WTC11 (cell line): ENCODE measurements at regions not wholly inside any gene's neighbourhood (a gene's known extent, or its start where the extent isn't known, plus 50 kb on each side); places are given as distances from the start of the nearest gene placed in this dataset.

Experiments
- ATAC-seq: fragments of 200-7000 bp; cut with Tn5 transposase; 2 replicates; pipeline ENCODE4 v1.10.0; 2021; ENCODE audit warnings: mild to moderate bottlenecking, moderate library complexity
- CTCF ChIA-PET: fragments of 300-600 bp; sonication (Branson Sonifier 250); formaldehyde crosslinking; loops from one replicate; lab custom pipeline; 2021; ENCODE audit warnings: antibody characterized with exemption; lab: Charles Lee
- POLR2A ChIA-PET: fragments of 350-600 bp; sonication (Branson Sonifier 250); formaldehyde crosslinking; loops from one replicate; lab custom pipeline; 2021; ENCODE audit warnings: antibody characterized with exemption; lab: Charles Lee
- DNase-seq: peaks from one replicate; pipeline ENCODE4 v3.0.0; 2021; ENCODE audit warnings: low spot score
- H3K27ac Mint-ChIP-seq: 2 replicates; pipeline ENCODE4 v1.8.0; 2021; ENCODE audit warnings: mixed read lengths
- H3K27me3 Mint-ChIP-seq: 2 replicates; pipeline ENCODE4 v1.8.0; 2021; ENCODE audit warnings: low read depth, mild to moderate bottlenecking, moderate library complexity, mixed read lengths
- H3K36me3 Mint-ChIP-seq: 2 replicates; pipeline ENCODE4 v1.8.0; 2021; ENCODE audit warnings: mixed read lengths
- H3K4me1 Mint-ChIP-seq: 2 replicates; pipeline ENCODE4 v1.8.0; 2022; ENCODE audit warnings: mixed read lengths
- H3K4me3 Mint-ChIP-seq: 2 replicates; pipeline ENCODE4 v1.8.0; 2021; ENCODE audit warnings: mild to moderate bottlenecking, moderate library complexity, mixed read lengths
- H3K9me3 Mint-ChIP-seq: 2 replicates; pipeline ENCODE4 v1.8.0; 2021; ENCODE audit warnings: mixed read lengths
- CBFB ChIP-seq: sonication (generic); formaldehyde crosslinking; IDR thresholded peaks from 2 replicates; pipeline ENCODE4 v1.8.1; 2022; ENCODE audit warnings: mild to moderate bottlenecking, low read depth, missing genetic modification reagents
- GABPB1 ChIP-seq: sonication (generic); formaldehyde crosslinking; IDR thresholded peaks from 2 replicates; pipeline ENCODE4 v1.8.1; 2023; ENCODE audit warnings: mild to moderate bottlenecking, missing genetic modification reagents
- GTF2I ChIP-seq: fragments of 250-450 bp; sonication (Bioruptor Pico); conservative IDR thresholded peaks from 2 replicates; pipeline ENCODE4 v1.4.0; 2021; ENCODE audit warnings: mild to moderate bottlenecking
- IRF2 ChIP-seq: sonication (generic); formaldehyde crosslinking; IDR thresholded peaks from 2 replicates; pipeline ENCODE4 v1.8.0; 2022; ENCODE audit warnings: low read depth, missing genetic modification reagents, borderline replicate concordance
- JAZF1 ChIP-seq: fragments of 250-450 bp; sonication (Bioruptor Pico); IDR thresholded peaks from 2 replicates; pipeline ENCODE4 v1.9.0; 2021; ENCODE audit warnings: moderate library complexity, mild to moderate bottlenecking, inconsistent platforms
- NFE2L1 ChIP-seq: sonication (generic); formaldehyde crosslinking; IDR thresholded peaks from 2 replicates; pipeline ENCODE4 v1.8.1; 2023; ENCODE audit warnings: missing genetic modification reagents
- NFYB ChIP-seq: sonication (generic); formaldehyde crosslinking; conservative IDR thresholded peaks from 2 replicates; pipeline ENCODE4 v1.8.0; 2022; ENCODE audit warnings: low read depth, missing genetic modification reagents
- NR2C2 ChIP-seq: sonication (generic); formaldehyde crosslinking; IDR thresholded peaks from 2 replicates; pipeline ENCODE4 v1.8.0; 2022; ENCODE audit warnings: mild to moderate bottlenecking, missing genetic modification reagents
- PRRX2 ChIP-seq: fragments of 250-450 bp; sonication (Bioruptor Pico); IDR thresholded peaks from 2 replicates; pipeline ENCODE4 v1.8.0; 2021; ENCODE audit warnings: mild to moderate bottlenecking
- RORB ChIP-seq: fragments of 250-450 bp; sonication (Bioruptor Pico); IDR thresholded peaks from 2 replicates; pipeline ENCODE4 v1.9.0; 2021; ENCODE audit warnings: mild to moderate bottlenecking
- TEAD1 ChIP-seq: sonication (generic); formaldehyde crosslinking; IDR thresholded peaks from 2 replicates; pipeline ENCODE4 v1.8.0; 2022; ENCODE audit warnings: mild to moderate bottlenecking, missing genetic modification reagents
- ZNF121 ChIP-seq: sonication (generic); formaldehyde crosslinking; IDR thresholded peaks from 2 replicates; pipeline ENCODE4 v1.8.0; 2023; ENCODE audit warnings: missing genetic modification reagents
- ZNF219 ChIP-seq: sonication (generic); formaldehyde crosslinking; IDR thresholded peaks from 2 replicates; pipeline ENCODE4 v1.8.0; 2023; ENCODE audit warnings: missing genetic modification reagents, mild to moderate bottlenecking, borderline replicate concordance
- TF ChIP-seq, protein P1 (sequence below): sonication (generic); formaldehyde crosslinking; IDR thresholded peaks from 2 replicates; pipeline ENCODE4 v1.8.0; 2022; ENCODE audit warnings: missing genetic modification reagents
- TF ChIP-seq, protein P2 (sequence below): sonication (generic); formaldehyde crosslinking; IDR thresholded peaks from 2 replicates; pipeline ENCODE4 v1.8.0; 2023; ENCODE audit warnings: missing genetic modification reagents
- TF ChIP-seq, protein P3 (sequence below): sonication (generic); formaldehyde crosslinking; IDR thresholded peaks from 2 replicates; pipeline ENCODE4 v1.8.1; 2023; ENCODE audit warnings: mild to moderate bottlenecking, missing genetic modification reagents
- TF ChIP-seq, protein P4 (sequence below): sonication (generic); formaldehyde crosslinking; IDR thresholded peaks from 2 replicates; pipeline ENCODE4 v1.8.0; 2022; ENCODE audit warnings: mild to moderate bottlenecking, missing genetic modification reagents
- TF ChIP-seq, protein P5 (sequence below): sonication (generic); formaldehyde crosslinking; IDR thresholded peaks from 2 replicates; pipeline ENCODE4 v1.8.1; 2023; ENCODE audit warnings: mild to moderate bottlenecking, missing genetic modification reagents
- TF ChIP-seq, protein P6 (sequence below): fragments of 250-450 bp; sonication (Bioruptor Pico); IDR thresholded peaks from 2 replicates; pipeline ENCODE4 v1.9.0; 2021; ENCODE audit warnings: mild to moderate bottlenecking
- TF ChIP-seq, protein P7 (sequence below): sonication (generic); formaldehyde crosslinking; IDR thresholded peaks from 2 replicates; pipeline ENCODE4 v1.8.1; 2022; ENCODE audit warnings: mild to moderate bottlenecking, moderate library complexity, missing genetic modification reagents

DNA sequence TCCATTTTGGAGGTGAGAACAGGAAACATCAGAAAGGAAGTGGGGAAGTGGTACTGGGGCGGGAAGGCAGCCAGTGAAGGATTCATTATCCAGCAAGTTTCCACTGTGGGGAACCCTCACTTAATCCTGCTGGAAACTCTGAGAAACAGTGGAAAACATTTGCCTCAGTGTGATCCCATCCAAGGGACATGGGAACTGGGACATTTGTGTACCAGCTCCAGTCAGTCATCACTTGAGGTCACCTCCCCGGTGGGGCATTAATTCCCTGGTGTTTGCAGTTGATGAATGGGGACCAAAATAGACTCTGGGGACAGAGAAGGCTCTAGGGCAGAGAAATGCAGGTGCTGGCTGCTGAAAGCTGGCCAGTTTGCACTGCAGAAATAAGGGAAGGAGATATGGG lies 599.9 kb downstream of the BUD13 start:
- H3K9me3 Mint-ChIP-seq, result no peaks in the 10 kb centered on the region
- H3K4me3 Mint-ChIP-seq, result no peak overlapping the region
- H3K4me1 Mint-ChIP-seq, result peaks cover 52% of the 10 kb centered on the region
- ATAC-seq, result no peak
- TF ChIP-seq, protein P1, sequence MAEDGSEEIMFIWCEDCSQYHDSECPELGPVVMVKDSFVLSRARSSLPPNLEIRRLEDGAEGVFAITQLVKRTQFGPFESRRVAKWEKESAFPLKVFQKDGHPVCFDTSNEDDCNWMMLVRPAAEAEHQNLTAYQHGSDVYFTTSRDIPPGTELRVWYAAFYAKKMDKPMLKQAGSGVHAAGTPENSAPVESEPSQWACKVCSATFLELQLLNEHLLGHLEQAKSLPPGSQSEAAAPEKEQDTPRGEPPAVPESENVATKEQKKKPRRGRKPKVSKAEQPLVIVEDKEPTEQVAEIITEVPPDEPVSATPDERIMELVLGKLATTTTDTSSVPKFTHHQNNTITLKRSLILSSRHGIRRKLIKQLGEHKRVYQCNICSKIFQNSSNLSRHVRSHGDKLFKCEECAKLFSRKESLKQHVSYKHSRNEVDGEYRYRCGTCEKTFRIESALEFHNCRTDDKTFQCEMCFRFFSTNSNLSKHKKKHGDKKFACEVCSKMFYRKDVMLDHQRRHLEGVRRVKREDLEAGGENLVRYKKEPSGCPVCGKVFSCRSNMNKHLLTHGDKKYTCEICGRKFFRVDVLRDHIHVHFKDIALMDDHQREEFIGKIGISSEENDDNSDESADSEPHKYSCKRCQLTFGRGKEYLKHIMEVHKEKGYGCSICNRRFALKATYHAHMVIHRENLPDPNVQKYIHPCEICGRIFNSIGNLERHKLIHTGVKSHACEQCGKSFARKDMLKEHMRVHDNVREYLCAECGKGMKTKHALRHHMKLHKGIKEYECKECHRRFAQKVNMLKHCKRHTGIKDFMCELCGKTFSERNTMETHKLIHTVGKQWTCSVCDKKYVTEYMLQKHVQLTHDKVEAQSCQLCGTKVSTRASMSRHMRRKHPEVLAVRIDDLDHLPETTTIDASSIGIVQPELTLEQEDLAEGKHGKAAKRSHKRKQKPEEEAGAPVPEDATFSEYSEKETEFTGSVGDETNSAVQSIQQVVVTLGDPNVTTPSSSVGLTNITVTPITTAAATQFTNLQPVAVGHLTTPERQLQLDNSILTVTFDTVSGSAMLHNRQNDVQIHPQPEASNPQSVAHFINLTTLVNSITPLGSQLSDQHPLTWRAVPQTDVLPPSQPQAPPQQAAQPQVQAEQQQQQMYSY (CRISPR knock-in tag), result no peak
- TF ChIP-seq, protein P2, sequence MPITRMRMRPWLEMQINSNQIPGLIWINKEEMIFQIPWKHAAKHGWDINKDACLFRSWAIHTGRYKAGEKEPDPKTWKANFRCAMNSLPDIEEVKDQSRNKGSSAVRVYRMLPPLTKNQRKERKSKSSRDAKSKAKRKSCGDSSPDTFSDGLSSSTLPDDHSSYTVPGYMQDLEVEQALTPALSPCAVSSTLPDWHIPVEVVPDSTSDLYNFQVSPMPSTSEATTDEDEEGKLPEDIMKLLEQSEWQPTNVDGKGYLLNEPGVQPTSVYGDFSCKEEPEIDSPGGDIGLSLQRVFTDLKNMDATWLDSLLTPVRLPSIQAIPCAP (CRISPR knock-in tag), result no peak
- no peak for TF ChIP-seq NFYB (CRISPR knock-in tag)
- TF ChIP-seq ZNF219 (CRISPR knock-in tag), result no peak
- TF ChIP-seq, all 79 proteins: peak for 0
- ChIA-PET POLR2A (no interaction called here), CTCF (interaction anchor here (1.1 to 10.5 kb wide), 3 partner anchors 17 to 95 kb away, joined by 4 to 70 read pairs (median 4); no protein-coding TSS in a partner anchor)
- no peaks in the 10 kb centered on the region; the same call in 1 of the 2 replicates for H3K27me3 Mint-ChIP-seq
- H3K36me3 Mint-ChIP-seq, result no peaks in the 10 kb centered on the region
- H3K27ac Mint-ChIP-seq, result no peak overlapping the region
- DNase-seq, result no peak

DNA sequence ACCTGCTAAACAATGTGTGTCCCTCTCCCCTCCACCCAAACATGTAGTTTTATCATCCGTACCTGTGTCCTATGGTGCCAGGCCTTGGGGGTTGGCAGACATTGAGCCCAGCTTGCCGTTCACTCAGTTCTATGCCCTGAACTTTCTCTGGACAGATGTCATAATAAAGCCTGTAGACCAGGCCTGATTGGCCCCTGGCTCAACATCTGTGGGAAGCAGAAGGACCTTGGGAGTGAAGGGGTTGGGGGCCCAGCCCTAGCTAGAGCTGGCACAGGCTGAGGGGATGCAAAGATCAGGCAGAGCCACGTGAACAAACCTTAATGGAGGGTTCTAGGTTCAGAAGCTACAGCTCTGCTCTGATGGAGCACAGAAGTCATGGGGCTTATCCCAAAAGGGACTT lies 600.6 kb downstream of the BUD13 start:
- ChIA-PET CTCF (interaction anchor here (1.3 to 3.0 kb wide), 5 partner anchors 17 to 94 kb away, joined by 4 to 16 read pairs (median 7); no protein-coding TSS in a partner anchor), POLR2A (no interaction called here)
- ATAC-seq (no peak), DNase-seq (no peak)
- peaks cover 45% of the 10 kb centered on the region for H3K4me1 Mint-ChIP-seq
- no peaks in the 10 kb centered on the region; the same call in 1 of the 2 replicates for H3K27me3 Mint-ChIP-seq
- no peaks in the 10 kb centered on the region for H3K36me3 Mint-ChIP-seq
- no peak overlapping the region for H3K27ac Mint-ChIP-seq
- no peak overlapping the region for H3K4me3 Mint-ChIP-seq
- no peaks in the 10 kb centered on the region for H3K9me3 Mint-ChIP-seq
- TF ChIP-seq PRRX2 (no peak), NFE2L1 (no peak), GTF2I (no peak), CBFB (CRISPR knock-in tag) (no peak), ZNF219 (CRISPR knock-in tag) (no peak), JAZF1 (CRISPR knock-in tag) (no peak), TEAD1 (CRISPR knock-in tag) (no peak), ZNF121 (CRISPR knock-in tag) (no peak), GABPB1 (no peak), NR2C2 (no peak), IRF2 (no peak), RORB (CRISPR knock-in tag) (no peak)
- TF ChIP-seq, protein P3, sequence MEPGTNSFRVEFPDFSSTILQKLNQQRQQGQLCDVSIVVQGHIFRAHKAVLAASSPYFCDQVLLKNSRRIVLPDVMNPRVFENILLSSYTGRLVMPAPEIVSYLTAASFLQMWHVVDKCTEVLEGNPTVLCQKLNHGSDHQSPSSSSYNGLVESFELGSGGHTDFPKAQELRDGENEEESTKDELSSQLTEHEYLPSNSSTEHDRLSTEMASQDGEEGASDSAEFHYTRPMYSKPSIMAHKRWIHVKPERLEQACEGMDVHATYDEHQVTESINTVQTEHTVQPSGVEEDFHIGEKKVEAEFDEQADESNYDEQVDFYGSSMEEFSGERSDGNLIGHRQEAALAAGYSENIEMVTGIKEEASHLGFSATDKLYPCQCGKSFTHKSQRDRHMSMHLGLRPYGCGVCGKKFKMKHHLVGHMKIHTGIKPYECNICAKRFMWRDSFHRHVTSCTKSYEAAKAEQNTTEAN, result no peak
- TF ChIP-seq, protein P4, sequence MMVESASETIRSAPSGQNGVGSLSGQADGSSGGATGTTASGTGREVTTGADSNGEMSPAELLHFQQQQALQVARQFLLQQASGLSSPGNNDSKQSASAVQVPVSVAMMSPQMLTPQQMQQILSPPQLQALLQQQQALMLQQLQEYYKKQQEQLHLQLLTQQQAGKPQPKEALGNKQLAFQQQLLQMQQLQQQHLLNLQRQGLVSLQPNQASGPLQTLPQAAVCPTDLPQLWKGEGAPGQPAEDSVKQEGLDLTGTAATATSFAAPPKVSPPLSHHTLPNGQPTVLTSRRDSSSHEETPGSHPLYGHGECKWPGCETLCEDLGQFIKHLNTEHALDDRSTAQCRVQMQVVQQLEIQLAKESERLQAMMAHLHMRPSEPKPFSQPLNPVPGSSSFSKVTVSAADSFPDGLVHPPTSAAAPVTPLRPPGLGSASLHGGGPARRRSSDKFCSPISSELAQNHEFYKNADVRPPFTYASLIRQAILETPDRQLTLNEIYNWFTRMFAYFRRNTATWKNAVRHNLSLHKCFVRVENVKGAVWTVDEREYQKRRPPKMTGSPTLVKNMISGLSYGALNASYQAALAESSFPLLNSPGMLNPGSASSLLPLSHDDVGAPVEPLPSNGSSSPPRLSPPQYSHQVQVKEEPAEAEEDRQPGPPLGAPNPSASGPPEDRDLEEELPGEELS (CRISPR knock-in tag), result no peak
- TF ChIP-seq, protein P5, sequence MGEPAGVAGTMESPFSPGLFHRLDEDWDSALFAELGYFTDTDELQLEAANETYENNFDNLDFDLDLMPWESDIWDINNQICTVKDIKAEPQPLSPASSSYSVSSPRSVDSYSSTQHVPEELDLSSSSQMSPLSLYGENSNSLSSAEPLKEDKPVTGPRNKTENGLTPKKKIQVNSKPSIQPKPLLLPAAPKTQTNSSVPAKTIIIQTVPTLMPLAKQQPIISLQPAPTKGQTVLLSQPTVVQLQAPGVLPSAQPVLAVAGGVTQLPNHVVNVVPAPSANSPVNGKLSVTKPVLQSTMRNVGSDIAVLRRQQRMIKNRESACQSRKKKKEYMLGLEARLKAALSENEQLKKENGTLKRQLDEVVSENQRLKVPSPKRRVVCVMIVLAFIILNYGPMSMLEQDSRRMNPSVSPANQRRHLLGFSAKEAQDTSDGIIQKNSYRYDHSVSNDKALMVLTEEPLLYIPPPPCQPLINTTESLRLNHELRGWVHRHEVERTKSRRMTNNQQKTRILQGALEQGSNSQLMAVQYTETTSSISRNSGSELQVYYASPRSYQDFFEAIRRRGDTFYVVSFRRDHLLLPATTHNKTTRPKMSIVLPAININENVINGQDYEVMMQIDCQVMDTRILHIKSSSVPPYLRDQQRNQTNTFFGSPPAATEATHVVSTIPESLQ (CRISPR knock-in tag), result no peak
- TF ChIP-seq, protein P6, sequence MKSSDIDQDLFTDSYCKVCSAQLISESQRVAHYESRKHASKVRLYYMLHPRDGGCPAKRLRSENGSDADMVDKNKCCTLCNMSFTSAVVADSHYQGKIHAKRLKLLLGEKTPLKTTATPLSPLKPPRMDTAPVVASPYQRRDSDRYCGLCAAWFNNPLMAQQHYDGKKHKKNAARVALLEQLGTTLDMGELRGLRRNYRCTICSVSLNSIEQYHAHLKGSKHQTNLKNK (CRISPR knock-in tag), result no peak
- TF ChIP-seq, protein P1 (CRISPR knock-in tag), result no peak
- TF ChIP-seq, protein P7, sequence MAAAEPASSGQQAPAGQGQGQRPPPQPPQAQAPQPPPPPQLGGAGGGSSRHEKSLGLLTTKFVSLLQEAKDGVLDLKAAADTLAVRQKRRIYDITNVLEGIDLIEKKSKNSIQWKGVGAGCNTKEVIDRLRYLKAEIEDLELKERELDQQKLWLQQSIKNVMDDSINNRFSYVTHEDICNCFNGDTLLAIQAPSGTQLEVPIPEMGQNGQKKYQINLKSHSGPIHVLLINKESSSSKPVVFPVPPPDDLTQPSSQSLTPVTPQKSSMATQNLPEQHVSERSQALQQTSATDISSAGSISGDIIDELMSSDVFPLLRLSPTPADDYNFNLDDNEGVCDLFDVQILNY, result no peak
